ENCODE measurements at regions not wholly inside any gene's neighbourhood (a gene's known extent, or its start where the extent isn't known, plus 50 kb on each side); places are given as distances from the start of the nearest gene placed in this dataset.

DNA sequence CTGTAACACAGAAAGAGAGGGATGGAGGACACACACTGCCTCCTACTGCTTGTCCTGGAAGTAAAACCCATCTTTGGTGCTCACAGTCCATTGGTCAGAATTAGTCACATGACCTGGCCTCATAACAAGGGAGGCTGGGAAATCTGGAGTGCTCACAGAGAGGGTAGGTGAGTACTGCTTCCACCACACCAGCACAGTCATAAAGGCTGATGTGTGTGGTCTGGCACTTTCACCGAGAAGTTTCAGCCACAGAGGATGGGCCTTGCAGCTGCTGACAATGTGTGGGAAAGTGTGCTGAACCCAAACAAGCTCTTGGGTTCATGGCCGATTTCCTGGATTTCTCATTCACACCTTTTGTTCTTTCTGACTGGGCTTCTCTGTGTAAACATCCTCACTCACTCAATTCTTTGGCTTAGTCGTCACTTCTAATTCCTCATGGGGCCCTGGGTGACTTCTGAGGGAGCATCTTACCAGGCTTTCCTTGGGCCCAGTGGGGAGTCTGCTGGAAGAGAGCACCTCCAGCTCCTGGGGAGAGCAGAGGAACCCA is 100.7 kb downstream of the ASB7 start:
- DNase-seq = no peak

DNA sequence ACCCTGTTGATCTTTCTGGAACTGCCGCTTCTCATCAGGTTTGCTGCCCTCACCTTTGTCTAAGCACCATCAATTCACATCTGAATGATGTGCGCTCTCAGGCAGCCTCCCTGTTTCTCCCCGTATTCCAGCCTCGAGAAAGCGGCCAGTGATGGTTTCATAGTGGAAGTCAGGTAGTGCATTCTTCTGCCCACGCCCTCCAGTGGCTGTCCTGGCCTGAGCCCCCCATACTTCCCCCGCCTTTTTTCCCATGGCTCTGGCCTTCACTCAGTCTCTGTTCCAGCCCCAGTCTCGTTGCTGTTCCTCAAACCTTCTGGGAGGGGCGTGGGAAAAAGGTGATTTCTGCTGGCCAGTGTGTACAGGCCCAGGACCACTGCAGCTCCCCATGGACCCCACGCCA is 101.3 kb downstream of the ASB7 start:
- no peak for DNase-seq

- DNase-seq = no peak
These were observed 102.1 kb downstream of the ASB7 start for GRCh38 chr15:100704281-100705055.

GRCh38 chr15:100705065-100705464 is 102.7 kb downstream of the ASB7 start:
- DNase-seq = no peak

DNA sequence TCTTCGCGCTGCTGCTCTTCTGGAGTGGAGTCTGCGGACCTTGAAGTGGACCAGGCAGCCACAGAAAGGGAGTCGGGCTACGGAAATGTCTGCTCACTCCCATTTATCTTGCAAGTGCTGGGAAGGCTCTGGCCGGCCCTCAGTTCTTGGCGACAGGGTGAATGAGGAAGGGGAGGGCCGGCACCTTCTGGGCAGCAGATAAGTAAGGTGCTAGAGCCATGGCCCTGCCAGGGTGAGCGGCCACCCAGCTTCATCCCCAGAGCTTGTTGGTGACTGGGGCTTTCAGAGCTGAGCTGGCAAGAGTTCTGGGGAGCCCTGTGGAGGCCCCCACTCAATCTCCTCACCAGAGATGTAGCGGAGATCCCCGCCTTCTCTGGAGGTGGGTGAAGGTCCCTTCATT is 103.5 kb downstream of the ASB7 start:
- no peak for DNase-seq

- DNase-seq = no peak
These were observed 104.8 kb downstream of the ASB7 start for GRCh38 chr15:100707229-100707628.

- no peak for DNase-seq
These were observed 106.5 kb downstream of the ASB7 start for GRCh38 chr15:100708916-100709315.

- DNase-seq = no peak
These were observed 107.8 kb downstream of the ASB7 start for GRCh38 chr15:100710222-100710621.

DNA sequence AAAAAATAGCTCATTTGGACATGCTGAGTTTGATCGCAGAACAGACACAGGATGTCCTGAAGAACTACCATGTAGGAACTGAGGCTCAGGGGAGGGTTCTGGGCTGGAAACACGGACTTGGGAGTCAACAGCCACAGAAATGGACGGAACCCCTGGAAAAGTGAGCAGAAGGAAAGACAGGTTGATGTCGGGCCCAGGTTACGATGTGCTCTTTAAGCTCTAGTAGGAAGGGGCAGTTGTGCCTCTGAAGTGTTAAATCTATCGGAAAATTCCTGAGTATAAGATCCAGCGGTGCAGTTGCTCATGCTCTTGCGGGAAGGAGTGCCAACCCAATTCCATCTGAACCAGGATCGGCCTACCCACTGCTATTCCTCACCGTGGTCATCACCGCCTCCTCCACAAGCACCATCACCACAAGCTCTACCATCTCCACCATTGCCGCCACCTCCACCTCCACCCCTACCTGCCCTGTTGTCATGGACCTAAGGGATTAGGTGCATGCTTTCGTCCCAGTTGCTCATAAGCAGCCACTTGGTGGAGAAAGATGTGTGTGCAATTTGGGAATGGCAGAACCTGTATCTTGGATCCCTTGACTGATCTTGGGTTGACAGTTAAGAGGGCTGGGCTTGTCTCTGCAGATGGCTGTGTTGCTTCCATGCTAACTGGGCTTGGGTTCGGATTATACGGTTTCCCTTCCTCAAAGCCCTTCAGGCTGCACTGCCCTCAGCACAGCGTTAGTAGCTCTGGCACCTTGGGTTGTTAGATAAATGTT is 108.5 kb downstream of the ASB7 start:
- DNase-seq = no peak

DNA sequence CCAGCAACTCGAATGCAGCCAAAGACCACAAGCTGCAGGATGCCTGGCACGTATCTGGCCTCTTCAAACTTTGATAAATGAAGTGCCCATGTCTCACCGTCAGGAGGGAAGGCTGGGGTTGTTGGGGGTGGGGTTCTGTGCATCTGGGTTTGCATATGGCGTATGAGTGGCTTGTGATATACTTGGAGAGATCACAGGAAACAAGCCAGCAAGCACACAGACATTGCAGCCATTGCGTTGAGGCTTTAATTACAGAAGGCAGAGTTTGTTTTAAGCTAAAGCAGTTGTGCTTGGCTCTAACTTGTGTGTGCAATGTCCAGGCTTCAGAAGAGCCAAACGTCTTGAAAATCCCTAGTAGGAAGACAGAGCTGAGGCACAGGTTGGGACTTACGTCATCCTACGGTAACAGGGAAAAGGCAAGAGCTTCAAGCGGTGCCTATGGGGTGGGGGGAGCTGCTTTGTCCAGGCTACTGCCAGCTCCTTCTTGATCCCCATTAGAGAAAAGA is 109.2 kb downstream of the ASB7 start:
- DNase-seq = no peak

DNA sequence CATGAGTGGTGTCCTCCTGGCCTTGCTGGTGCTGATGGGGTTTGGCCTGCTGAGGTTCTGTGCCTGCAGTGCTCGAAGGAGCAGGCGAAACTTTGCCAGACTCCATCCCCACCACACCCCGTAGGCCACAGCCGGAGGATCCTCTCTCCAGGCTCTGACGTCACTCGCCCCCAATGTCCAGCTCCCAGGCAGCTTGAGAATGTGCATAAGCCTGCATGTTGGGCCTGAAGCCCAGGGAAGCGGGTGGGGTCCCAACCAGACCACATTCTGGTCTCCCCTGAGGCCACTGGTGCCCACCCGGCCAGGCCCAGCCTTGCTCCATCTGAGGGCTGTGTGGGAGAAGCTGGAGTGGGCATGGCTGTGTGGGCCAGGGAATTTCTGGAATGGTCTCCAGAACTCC is 109.8 kb downstream of the ASB7 start:
- DNase-seq = no peak

DNA sequence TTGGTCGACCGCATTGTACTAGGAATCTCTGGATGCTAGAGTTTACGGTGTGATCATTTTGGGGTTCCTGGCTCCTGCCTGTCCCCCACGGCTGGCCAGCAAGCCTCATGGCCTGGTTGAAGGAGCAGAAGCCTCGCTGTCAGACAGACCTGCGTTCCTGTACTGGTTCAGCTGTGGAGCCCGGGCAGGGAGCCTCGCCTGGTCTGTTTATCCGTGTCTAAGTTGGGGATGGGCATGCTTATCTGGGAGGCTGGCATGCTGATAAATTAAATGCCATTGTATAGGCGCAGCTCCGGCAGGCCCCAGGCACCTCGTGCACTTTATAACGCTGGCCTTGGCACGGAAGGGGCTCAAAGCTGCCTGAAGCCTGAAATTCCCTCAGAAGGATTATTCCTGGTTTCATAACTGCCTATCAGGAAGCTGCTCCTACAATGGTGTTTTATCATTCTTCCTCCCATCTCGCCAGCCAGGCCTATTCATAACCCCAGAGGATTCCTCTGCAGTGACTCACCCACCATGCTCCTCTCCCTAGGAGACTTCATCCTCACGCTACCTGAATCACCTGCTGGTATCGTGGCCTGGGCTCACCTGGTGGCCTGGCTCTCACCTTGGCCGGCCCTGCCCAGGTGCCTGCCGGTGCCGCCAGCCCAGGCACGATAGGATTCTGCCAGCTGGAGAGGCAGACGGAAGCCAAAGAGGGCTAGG is 110.9 kb downstream of the ASB7 start:
- DNase-seq = peak; percentile 48 to 85

DNA sequence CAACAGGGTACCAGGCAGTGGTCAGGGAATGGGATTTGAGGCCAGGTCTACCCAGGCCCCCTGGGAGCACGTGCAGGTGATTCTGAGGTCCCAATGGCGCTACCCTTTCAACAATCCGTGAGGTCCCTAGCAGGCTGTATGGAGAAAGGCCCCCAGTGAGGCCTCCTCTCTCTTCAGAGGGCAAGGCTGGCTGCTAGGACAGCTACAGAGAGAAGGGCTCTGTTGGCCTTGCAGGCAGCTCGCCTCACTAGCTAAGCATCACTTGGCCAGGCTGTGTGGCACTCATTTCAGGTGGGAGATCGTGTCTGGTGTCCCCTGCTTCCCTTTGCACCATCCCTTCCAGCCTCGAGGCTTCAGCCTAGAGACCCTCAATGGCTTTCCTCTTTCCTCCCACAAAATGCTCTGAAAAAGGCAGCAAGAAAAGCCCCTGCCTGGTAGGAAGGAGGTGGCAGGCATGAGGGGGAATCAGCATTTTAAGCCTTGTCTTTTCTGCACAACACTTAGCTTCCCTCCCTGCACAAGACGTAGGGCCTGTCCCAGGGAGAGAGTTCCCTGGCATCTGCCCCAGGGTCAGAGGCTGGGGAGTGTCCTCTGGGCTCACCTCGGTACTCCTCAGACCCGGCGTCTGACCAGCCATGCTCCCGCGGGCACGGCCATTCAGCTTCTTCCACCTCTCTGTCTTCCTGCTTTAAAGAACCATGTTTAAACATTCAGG is 111.8 kb downstream of the ASB7 start:
- no peak for DNase-seq

GRCh38 chr15:100714749-100715342 is 112.5 kb downstream of the ASB7 start:
- DNase-seq = no peak

GRCh38 chr15:100715571-100716455 is 113.4 kb downstream of the ASB7 start:
- DNase-seq = no peak

- DNase-seq = no peak
These were observed 114.2 kb downstream of the ASB7 start for GRCh38 chr15:100716456-100717085.

GRCh38 chr15:100717596-100717995 is 115.2 kb downstream of the ASB7 start:
- DNase-seq = no peak

DNA sequence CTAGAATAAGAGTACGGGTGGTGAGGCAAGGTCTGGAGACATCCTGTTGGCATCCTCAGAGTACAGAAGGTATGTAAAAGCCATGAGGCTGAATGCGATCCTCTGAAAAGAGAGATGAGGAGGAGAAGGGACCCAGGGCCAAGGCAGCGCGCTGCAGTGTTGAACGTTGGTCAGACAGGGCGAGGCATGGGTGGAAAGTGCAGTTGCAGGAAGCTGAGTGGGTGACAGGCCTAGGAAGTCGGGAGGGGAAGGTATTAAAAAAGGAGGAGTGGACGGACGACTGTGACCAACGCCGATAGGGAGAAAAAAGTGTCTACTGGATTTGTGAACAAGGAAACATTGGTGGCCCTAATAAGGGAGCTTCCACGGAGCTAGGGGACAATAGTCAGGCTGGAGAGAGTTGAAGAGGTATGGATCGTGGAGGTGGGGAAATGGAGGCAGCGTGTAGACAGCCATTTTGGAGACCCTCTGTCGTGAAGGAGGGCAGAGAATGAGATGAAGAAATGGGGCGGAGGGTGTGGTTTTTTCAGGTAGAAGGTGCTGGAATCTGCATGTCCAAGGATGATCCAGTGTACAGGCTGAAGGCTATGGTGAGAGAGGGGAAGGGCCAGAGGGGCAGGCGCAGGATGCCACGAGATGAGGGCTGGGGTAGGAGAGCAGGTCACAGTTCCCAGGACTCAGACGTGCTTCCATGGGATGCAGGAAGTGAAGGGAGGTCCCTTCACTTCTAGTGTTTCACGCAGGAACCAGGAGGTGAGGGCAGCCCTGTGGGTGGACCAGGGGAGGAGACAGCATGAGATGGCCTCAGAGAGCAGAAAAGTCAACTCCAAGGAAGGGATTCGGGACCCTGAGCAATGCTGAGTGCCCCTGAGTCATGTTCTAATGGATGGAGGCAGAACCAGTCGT is 115.9 kb downstream of the ASB7 start:
- DNase-seq = no peak

GRCh38 chr15:100720406-100720967 is 118.1 kb downstream of the ASB7 start:
- DNase-seq = no peak

Data from SW 1271 (cell line).